GM21528 (cell line): ENCODE measurements at regions not wholly inside any gene's neighbourhood (a gene's known extent, or its start where the extent isn't known, plus 50 kb on each side); places are given as distances from the start of the nearest gene placed in this dataset.

Experiments used
- ATAC-seq: cut with Tn5 transposase; IDR thresholded peaks from one replicate; pipeline ENCODE4 v1.9.1; 2021; ENCODE audit warnings: mild to moderate bottlenecking, moderate library complexity; ENCODE audit not compliant: unreplicated experiment, low FRiP score

GRCh38 chr22:49161002-49161850 lies 666.4 kb downstream of the BRD1 start:
- ATAC-seq: no peak

GRCh38 chr22:49160261-49161001 lies 667.2 kb downstream of the BRD1 start:
- no peak for ATAC-seq

- no peak for ATAC-seq
Measured at GRCh38 chr22:49159711-49160110, 668.0 kb downstream of the BRD1 start.

- ATAC-seq: no peak
Measured at GRCh38 chr22:49158741-49159564, 668.7 kb downstream of the BRD1 start.

- no peak for ATAC-seq
Measured at GRCh38 chr22:49157529-49158339, 669.9 kb downstream of the BRD1 start.

GRCh38 chr22:49156662-49157285 lies 670.9 kb downstream of the BRD1 start:
- ATAC-seq: no peak

- ATAC-seq: no peak
Measured at GRCh38 chr22:49155770-49156580, 671.7 kb downstream of the BRD1 start.

- no peak for ATAC-seq
Measured at GRCh38 chr22:49155039-49155769, 672.5 kb downstream of the BRD1 start.

GRCh38 chr22:49154433-49154832 lies 673.2 kb downstream of the BRD1 start:
- no peak for ATAC-seq

GRCh38 chr22:49153921-49154320 lies 673.8 kb downstream of the BRD1 start:
- no peak for ATAC-seq

GRCh38 chr22:49152939-49153770 lies 674.5 kb downstream of the BRD1 start:
- no peak for ATAC-seq

GRCh38 chr22:49152127-49152938 lies 675.3 kb downstream of the BRD1 start:
- no peak for ATAC-seq

GRCh38 chr22:49151256-49152126 lies 676.2 kb downstream of the BRD1 start:
- ATAC-seq: no peak

GRCh38 chr22:49150801-49151221 lies 676.9 kb downstream of the BRD1 start:
- no peak for ATAC-seq
